Mesothelial cell of epicardium (in vitro differentiated cells): ENCODE measurements at regions not wholly inside any gene's neighbourhood (a gene's known extent, or its start where the extent isn't known, plus 50 kb on each side); places are given as distances from the start of the nearest gene placed in this dataset.
"Not testable (repeated sequence)": the region's sequence is repeated elsewhere in the genome, so short reads cannot be mapped to it uniquely, and the experiment has no call there.

Experiments used
- DNase-seq, 2 experiments: peaks; one replicate each; pipeline ENCODE4 v3.0.0; 2021; ENCODE audit warnings: low spot score in 2 of 2; ENCODE audit not compliant: unreplicated experiment in 2 of 2
- H3K27ac Mint-ChIP-seq: 2 replicates; pipeline ENCODE4 v1.8.0; 2021; ENCODE audit warnings: mixed read lengths
- H3K27me3 Mint-ChIP-seq: 2 replicates; pipeline ENCODE4 v1.8.0; 2021; ENCODE audit warnings: low read depth, mixed read lengths
- H3K36me3 Mint-ChIP-seq: 2 replicates; pipeline ENCODE4 v1.8.0; 2021; ENCODE audit warnings: mixed read lengths
- H3K4me1 Mint-ChIP-seq: 2 replicates; pipeline ENCODE4 v1.8.0; 2021; ENCODE audit warnings: mixed read lengths
- H3K4me3 Mint-ChIP-seq: 2 replicates; pipeline ENCODE4 v1.8.0; 2021; ENCODE audit warnings: mild to moderate bottlenecking, moderate library complexity, mixed read lengths
- H3K9me3 Mint-ChIP-seq: 2 replicates; pipeline ENCODE4 v1.8.0; 2021; ENCODE audit warnings: mixed read lengths
- CTCF ChIP-seq: fragments of 200-600 bp; sonication (generic); IDR thresholded peaks from one replicate; pipeline ENCODE4 v1.5.0; 2021; ENCODE audit warnings: antibody characterized with exemption; ENCODE audit not compliant: unreplicated experiment

GRCh38 chr3:176147251-176147650 is 1050.0 kb downstream of the TBL1XR1 start:
- no peaks in the 10 kb centered on the region for H3K36me3 Mint-ChIP-seq
- H3K27ac Mint-ChIP-seq, result no peak overlapping the region
- no peak for DNase-seq
- TF ChIP-seq CTCF, result no peak
- no peak overlapping the region for H3K4me3 Mint-ChIP-seq
- peaks cover 13% of the 10 kb centered on the region for H3K9me3 Mint-ChIP-seq
- H3K27me3 Mint-ChIP-seq, result no peaks in the 10 kb centered on the region
- no peaks in the 10 kb centered on the region for H3K4me1 Mint-ChIP-seq

- Mint-ChIP-seq H3K4me3 (no peak overlapping the region), H3K36me3 (no peaks in the 10 kb centered on the region), H3K27me3 (no peaks in the 10 kb centered on the region), H3K27ac (no peak overlapping the region), H3K4me1 (no peaks in the 10 kb centered on the region), H3K9me3 (peaks cover 24% of the 10 kb centered on the region)
- no peak for TF ChIP-seq CTCF
- no peak for DNase-seq
These were observed 1055.4 kb downstream of the TBL1XR1 start for GRCh38 chr3:176141837-176142236.

- Mint-ChIP-seq H3K9me3 (peaks cover 22% of the 10 kb centered on the region), H3K27ac (no peak overlapping the region), H3K4me3 (no peak overlapping the region), H3K4me1 (peaks cover 3% of the 10 kb centered on the region), H3K36me3 (no peaks in the 10 kb centered on the region), H3K27me3 (no peaks in the 10 kb centered on the region)
- TF ChIP-seq CTCF, result no peak
- no peak for DNase-seq
These were observed 1076.8 kb downstream of the TBL1XR1 start for GRCh38 chr3:176120507-176120906.

- DNase-seq, result no peak
- no peak for TF ChIP-seq CTCF
- H3K9me3 Mint-ChIP-seq, result peaks cover 20% of the 10 kb centered on the region
- no peaks in the 10 kb centered on the region for H3K27me3 Mint-ChIP-seq
- no peaks in the 10 kb centered on the region for H3K36me3 Mint-ChIP-seq
- H3K4me3 Mint-ChIP-seq, result no peak overlapping the region
- H3K27ac Mint-ChIP-seq, result no peak overlapping the region
- H3K4me1 Mint-ChIP-seq, result peaks cover 3% of the 10 kb centered on the region
These were observed 1077.5 kb downstream of the TBL1XR1 start for GRCh38 chr3:176119826-176120225.

- no peaks in the 10 kb centered on the region for H3K4me1 Mint-ChIP-seq
- H3K27ac Mint-ChIP-seq, result no peak overlapping the region
- no peaks in the 10 kb centered on the region for H3K36me3 Mint-ChIP-seq
- no peaks in the 10 kb centered on the region for H3K27me3 Mint-ChIP-seq
- no peak for TF ChIP-seq CTCF
- H3K9me3 Mint-ChIP-seq, result peaks cover 10% of the 10 kb centered on the region
- H3K4me3 Mint-ChIP-seq, result no peak overlapping the region
- DNase-seq, result no peak
These were observed 1090.9 kb downstream of the TBL1XR1 start for GRCh38 chr3:176106380-176106779.

- no peak for TF ChIP-seq CTCF
- no peak overlapping the region for H3K27ac Mint-ChIP-seq
These were observed 1100.3 kb downstream of the TBL1XR1 start for GRCh38 chr3:176097027-176097426.

GRCh38 chr3:176093892-176094291 is 1103.4 kb downstream of the TBL1XR1 start:
- H3K27ac Mint-ChIP-seq, result not testable (repeated sequence)
- H3K4me1 Mint-ChIP-seq, result peaks cover 13% of the 10 kb centered on the region

More at GRCh38 chr3:176097027-176097426, 1100.3 kb downstream of the TBL1XR1 start:
- H3K4me1 Mint-ChIP-seq, result peaks cover 7% of the 10 kb centered on the region
- H3K27me3 Mint-ChIP-seq, result no peaks in the 10 kb centered on the region
- no peaks in the 10 kb centered on the region for H3K36me3 Mint-ChIP-seq
- H3K4me3 Mint-ChIP-seq, result no peak overlapping the region
- DNase-seq, result no peak
- H3K9me3 Mint-ChIP-seq, result peaks cover 11% of the 10 kb centered on the region

More at GRCh38 chr3:176093892-176094291, 1103.4 kb downstream of the TBL1XR1 start:
- H3K9me3 Mint-ChIP-seq, H3K4me3 Mint-ChIP-seq, H3K27me3 Mint-ChIP-seq, DNase-seq, H3K36me3 Mint-ChIP-seq: not testable (repeated sequence)
